H1 (cell line): ENCODE measurements at regions not wholly inside any gene's neighbourhood (a gene's known extent, or its start where the extent isn't known, plus 50 kb on each side); places are given as distances from the start of the nearest gene placed in this dataset.

Experiments used
- CTCF ChIA-PET: fragments of 300-600 bp; sonication (Branson Sonifier 250); formaldehyde crosslinking; loops from one replicate; lab custom pipeline; 2021; ENCODE audit not compliant: partially characterized antibody; lab: Charles Lee
- POLR2A ChIA-PET: fragments of 300-600 bp; sonication (Branson Sonifier 250); formaldehyde crosslinking; loops from one replicate; lab custom pipeline; 2021; ENCODE audit warnings: inconsistent platforms; ENCODE audit not compliant: partially characterized antibody; lab: Charles Lee
- DNase-seq, 2 experiments: peaks; one replicate each; pipeline versions ENCODE4 v3.0.0 to v3.0.0-alpha.2; 2010 to 2022; ENCODE audit warnings: low spot score in 2 of 2, low read depth in 1 of 2, mixed read lengths in 1 of 2
- FAIRE-seq: peaks from 2 replicates; lab custom pipeline; 2011; peaks lifted over from hg19 to GRCh38; lab: Jason Lieb, UNC
- H2AFZ ChIP-seq: 2 replicates; pipeline ENCODE4 v1.8.1; 2012; ENCODE audit warnings: low read length, inconsistent platforms
- H2AK5ac ChIP-seq: 2 replicates; pipeline ENCODE4 v1.6.1; 2013; ENCODE audit warnings: low read depth, low read length
- H2BK120ac ChIP-seq: replicated peaks from 2 replicates; pipeline ENCODE3; 2013; ENCODE audit warnings: low read depth, low read length, inconsistent platforms
- H2BK12ac ChIP-seq: 2 replicates; pipeline ENCODE4 v1.6.1; 2013; ENCODE audit warnings: low read depth, low read length
- H2BK15ac ChIP-seq: 2 replicates; pipeline ENCODE4 v1.6.1; 2013; ENCODE audit warnings: low read length
- H2BK20ac ChIP-seq: 2 replicates; pipeline ENCODE4 v1.6.1; 2013; ENCODE audit warnings: low read length
- H2BK5ac ChIP-seq: 2 replicates; pipeline ENCODE4 v1.6.1; 2013; ENCODE audit warnings: low read depth, low read length
- H3K14ac ChIP-seq: 2 replicates; pipeline ENCODE4 v1.6.1; 2013; ENCODE audit warnings: inconsistent platforms; ENCODE audit not compliant: insufficient read length
- H3K18ac ChIP-seq: 2 replicates; pipeline ENCODE4 v1.6.1; 2013; ENCODE audit warnings: low read length; ENCODE audit errors: extremely low read depth
- H3K23ac ChIP-seq: 2 replicates; pipeline ENCODE4 v1.6.1; 2013; ENCODE audit warnings: inconsistent platforms; ENCODE audit not compliant: insufficient read length
- H3K23me2 ChIP-seq: 2 replicates; pipeline ENCODE4 v1.6.1; 2013; ENCODE audit warnings: low read depth, low read length
- H3K27ac ChIP-seq: 2 replicates; pipeline ENCODE4 v1.6.1; 2011; ENCODE audit warnings: low read depth, low read length, inconsistent platforms
- H3K27me3 ChIP-seq, 4 experiments: replicated peaks in 1 of 4; 1 replicate in 1 of 4; 2 replicates in 3 of 4; pipeline versions ENCODE4 v1.6.1 to v1.8.1; 2011 to 2013; ENCODE audit warnings: low read length in 3 of 4, mild to moderate bottlenecking in 3 of 4, inconsistent platforms in 2 of 4, mixed read lengths in 2 of 4, moderate library complexity in 1 of 4; ENCODE audit not compliant: control insufficient read depth in 3 of 4, insufficient read depth in 3 of 4; ENCODE audit errors: extremely low read depth in 1 of 4
- H3K36me3 ChIP-seq, 4 experiments: 2 replicates each; pipeline versions ENCODE4 v1.6.1 to v1.8.1; 2011 to 2013; ENCODE audit warnings: mild to moderate bottlenecking in 4 of 4, low read length in 3 of 4, moderate library complexity in 2 of 4, control low read depth in 1 of 4, inconsistent platforms in 1 of 4; ENCODE audit not compliant: insufficient read depth in 4 of 4, control insufficient read depth in 2 of 4
- H3K4ac ChIP-seq: replicated peaks from 2 replicates; pipeline ENCODE3; 2013; ENCODE audit warnings: low read length, low read depth, mixed read lengths, inconsistent platforms; ENCODE audit not compliant: insufficient read length
- H3K4me1 ChIP-seq, 4 experiments: replicated peaks in 1 of 4; 1 replicate in 1 of 4; 2 replicates in 3 of 4; pipeline versions ENCODE4 v1.6.1 to v1.8.1; 2011 to 2013; ENCODE audit warnings: low read length in 3 of 4, inconsistent platforms in 2 of 4, mixed read lengths in 1 of 4; ENCODE audit not compliant: insufficient read depth in 4 of 4, control insufficient read depth in 3 of 4
- H3K4me2 ChIP-seq, 2 experiments: 2 replicates each; pipeline versions ENCODE4 v1.6.1 to v1.8.1; 2011 to 2013; ENCODE audit warnings: low read depth in 2 of 2, low read length in 2 of 2, control low read depth in 1 of 2, inconsistent platforms in 1 of 2, mild to moderate bottlenecking in 1 of 2; ENCODE audit not compliant: insufficient read depth in 1 of 2
- H3K4me3 ChIP-seq, 4 experiments: fragments of 200-600, 300-600 bp in 1 of 4; sonication (generic), shearing (Covaris generic), sonication (Bioruptor Twin) in 1 of 4; 2 replicates each; pipeline versions ENCODE4 v1.5.1 to v1.8.1; 2011 to 2016; ENCODE audit warnings: low read length in 4 of 4, low read depth in 3 of 4, control low read depth in 2 of 4, inconsistent platforms in 2 of 4, mild to moderate bottlenecking in 2 of 4, mixed read lengths in 1 of 4, moderate library complexity in 1 of 4; ENCODE audit not compliant: insufficient read depth in 2 of 4; ENCODE audit errors: extremely low read depth in 1 of 4
- H3K56ac ChIP-seq: replicated peaks from 2 replicates; pipeline ENCODE3; 2013; ENCODE audit warnings: low read depth, mild to moderate bottlenecking, mixed read lengths, low read length, inconsistent platforms; ENCODE audit not compliant: insufficient read length
- H3K79me1 ChIP-seq: 2 replicates; pipeline ENCODE4 v1.6.1; 2013; ENCODE audit warnings: low read depth, low read length, control low read depth
- H3K79me2 ChIP-seq, 2 experiments: 2 replicates each; pipeline versions ENCODE4 v1.6.1 to v1.8.1; 2012 to 2013; ENCODE audit warnings: low read length in 2 of 2, mild to moderate bottlenecking in 2 of 2, inconsistent platforms in 1 of 2; ENCODE audit not compliant: insufficient read depth in 2 of 2, control insufficient read depth in 1 of 2
- H3K9ac ChIP-seq, 4 experiments: replicated peaks in 1 of 4; 1 replicate in 1 of 4; 2 replicates in 3 of 4; pipeline versions ENCODE4 v1.6.1 to v1.8.1; 2011 to 2013; ENCODE audit warnings: low read depth in 3 of 4, low read length in 3 of 4, control low read depth in 2 of 4, mild to moderate bottlenecking in 2 of 4, moderate library complexity in 2 of 4, inconsistent platforms in 1 of 4; ENCODE audit errors: extremely low read depth in 1 of 4
- H3K9me3 ChIP-seq, 2 experiments: 2 replicates each; pipeline versions ENCODE4 v1.6.1 to v1.8.1; 2012 to 2013; ENCODE audit warnings: mild to moderate bottlenecking in 2 of 2, moderate library complexity in 2 of 2, control low read depth in 1 of 2, inconsistent platforms in 1 of 2, low read depth in 1 of 2, low read length in 1 of 2, mixed read lengths in 1 of 2; ENCODE audit not compliant: insufficient read depth in 2 of 2
- H4K20me1 ChIP-seq, 2 experiments: replicated peaks in 1 of 2; 2 replicates each; pipeline versions ENCODE3 to v1.8.1; 2011 to 2013; ENCODE audit warnings: inconsistent platforms in 2 of 2, low read length in 2 of 2, mild to moderate bottlenecking in 1 of 2; ENCODE audit not compliant: insufficient read depth in 2 of 2, control insufficient read depth in 1 of 2
- H4K5ac ChIP-seq: 2 replicates; pipeline ENCODE4 v1.6.1; 2013; ENCODE audit warnings: low read length, low read depth, mixed read lengths, inconsistent platforms; ENCODE audit not compliant: insufficient read length
- H4K8ac ChIP-seq: 2 replicates; pipeline ENCODE4 v1.8.0; 2013; ENCODE audit warnings: mild to moderate bottlenecking, moderate library complexity, low read length, inconsistent platforms; ENCODE audit not compliant: insufficient read depth; ENCODE audit errors: extremely low read depth
- H4K91ac ChIP-seq: replicated peaks from 2 replicates; pipeline ENCODE3; 2013; ENCODE audit warnings: low read length, mixed read lengths, inconsistent platforms; ENCODE audit not compliant: insufficient read length
- CREB1 ChIP-seq: IDR thresholded peaks from 2 replicates; pipeline ENCODE4 v1.6.1; 2012; ENCODE audit warnings: inconsistent platforms
- CTCF ChIP-seq, 3 experiments: IDR thresholded peaks; 1 replicate in 2 of 3; 2 replicates in 1 of 3; pipeline versions ENCODE4 v1.5.1 to v1.6.1; 2011; ENCODE audit warnings: low read length in 3 of 3, mild to moderate bottlenecking in 3 of 3, inconsistent platforms in 2 of 3, low read depth in 1 of 3, moderate library complexity in 1 of 3; ENCODE audit not compliant: insufficient read depth in 1 of 3; ENCODE audit errors: control extremely low read depth in 1 of 3
- ZNF274 ChIP-seq: IDR thresholded peaks from 2 replicates; pipeline ENCODE4 v1.7.0; 2012; ENCODE audit warnings: low read length, borderline replicate concordance; ENCODE audit errors: extremely low read depth
- WGBS, 2 experiments: shearing (Covaris generic) in 1 of 2; methylation state at CpG; one replicate each; pipeline versions ENCODE4 v1.1.6 to v1.1.7; 2013 to 2015; ENCODE audit warnings: low lambda C conversion rate in 2 of 2, mixed read lengths in 2 of 2, inconsistent platforms in 1 of 2, low coverage in 1 of 2, missing lambda C conversion rate in 1 of 2; ENCODE audit not compliant: insufficient replicate concordance in 2 of 2, insufficient coverage in 1 of 2, insufficient read length in 1 of 2; ENCODE audit errors: extremely low coverage in 1 of 2, missing lambda C conversion rate in 1 of 2; 5-methylcytosine and 5-hydroxymethylcytosine counted together

GRCh38 chr9:107732781-107733522, 243.4 kb upstream of the KLF4 start:
- Histone ChIP-seq H3K9me3 (no peaks in the 10 kb centered on the region), H3K79me1 (no peaks in the 10 kb centered on the region), H2BK15ac (no peak overlapping the region), H2AK5ac (no peak overlapping the region), H3K14ac (no peak overlapping the region), H3K23ac (no peak overlapping the region), H2BK120ac (no peak overlapping the region), H4K91ac (no peak overlapping the region), H3K56ac (no peak overlapping the region), H3K4ac (no peak overlapping the region), H2BK5ac (no peak overlapping the region), H3K27ac (no peak overlapping the region), H4K5ac (no peak overlapping the region), H3K18ac (no peak overlapping the region), H3K36me3 (no peaks in the 10 kb centered on the region), H3K27me3 (no peaks in the 10 kb centered on the region), H3K79me2 (no peaks in the 10 kb centered on the region), H3K4me2 (no peak overlapping the region), H3K4me3 (no peak overlapping the region), H4K20me1 (no peaks in the 10 kb centered on the region), H2BK12ac (no peak overlapping the region), H2BK20ac (no peak overlapping the region), H3K23me2 (no peaks in the 10 kb centered on the region), H3K9ac (no peak overlapping the region), H4K8ac (no peak overlapping the region), H2AFZ (peak overlapping the region; percentile 73; the same call in 1 of the 2 replicates), H3K4me1 (no peaks in the 10 kb centered on the region)
- WGBS, 2 experiments, result 90% methylated on average over 8 of the region's 8 CpGs; no CpG with 5 or more reads in 1 of the 2 experiments
- POLR2A ChIA-PET, result no interaction called here
- CTCF ChIA-PET, result interaction anchor here (0.6 to 1.5 kb wide), 3 partner anchors 42 to 268 kb away, joined by 3 read pairs; no protein-coding TSS in a partner anchor
- DNase-seq (no peak), FAIRE-seq (no peak)
- no peak for TF ChIP-seq ZNF274
- no peak for TF ChIP-seq CTCF (IDR thresholded peaks at IDR 0.05; ENCODE audit: control extremely low read depth in 1 of 3, insufficient read depth in 1 of 3, low read depth in 1 of 3, low read length in 3 of 3)
- no peak for TF ChIP-seq CREB1
